Activated T-cell treated with anti-CD3 and anti-CD28 coated beads, Interleukin-2, amount 50 U/mL, for 24 hours (primary cell): ENCODE measurements at regions not wholly inside any gene's neighbourhood (a gene's known extent, or its start where the extent isn't known, plus 50 kb on each side); places are given as distances from the start of the nearest gene placed in this dataset.

ENCODE experiments used
- DNase-seq: peaks from one replicate; pipeline ENCODE4 v3.0.0-alpha.2; 2020
- H3K27ac Mint-ChIP-seq: 2 replicates; pipeline ENCODE4 v1.8.0; 2020; ENCODE audit warnings: mild to moderate bottlenecking, mixed read lengths
- H3K27me3 Mint-ChIP-seq: 2 replicates; pipeline ENCODE4 v1.8.0; 2020; ENCODE audit warnings: mixed read lengths
- H3K36me3 Mint-ChIP-seq: 2 replicates; pipeline ENCODE4 v1.8.0; 2020; ENCODE audit warnings: low read depth, mixed read lengths
- H3K4me1 Mint-ChIP-seq: 2 replicates; pipeline ENCODE4 v1.8.0; 2020; ENCODE audit warnings: low read depth, mixed read lengths
- H3K4me3 Mint-ChIP-seq: 2 replicates; pipeline ENCODE4 v1.8.0; 2020; ENCODE audit warnings: mild to moderate bottlenecking, moderate library complexity, mixed read lengths
- H3K9me3 Mint-ChIP-seq: 2 replicates; pipeline ENCODE4 v1.8.0; 2020; ENCODE audit warnings: mixed read lengths

GRCh38 chr5:164422400-164422799, 917.0 kb downstream of the MAT2B start:
- peaks cover 33% of the 10 kb centered on the region for H3K9me3 Mint-ChIP-seq
- H3K4me1 Mint-ChIP-seq, result no peaks in the 10 kb centered on the region
- no peak overlapping the region for H3K4me3 Mint-ChIP-seq
- H3K27me3 Mint-ChIP-seq, result no peaks in the 10 kb centered on the region
- H3K27ac Mint-ChIP-seq, result no peak overlapping the region
- no peaks in the 10 kb centered on the region for H3K36me3 Mint-ChIP-seq
- DNase-seq, result no peak

- H3K9me3 Mint-ChIP-seq, result peaks cover 14% of the 10 kb centered on the region
- no peak overlapping the region for H3K4me3 Mint-ChIP-seq
- H3K4me1 Mint-ChIP-seq, result no peaks in the 10 kb centered on the region
- no peaks in the 10 kb centered on the region for H3K27me3 Mint-ChIP-seq
- no peak for DNase-seq
- no peak overlapping the region for H3K27ac Mint-ChIP-seq
- H3K36me3 Mint-ChIP-seq, result no peaks in the 10 kb centered on the region
These were observed 926.4 kb downstream of the MAT2B start for GRCh38 chr5:164431634-164432304.

- Mint-ChIP-seq H3K4me1 (no peaks in the 10 kb centered on the region), H3K27ac (no peak overlapping the region), H3K36me3 (no peaks in the 10 kb centered on the region), H3K9me3 (peaks cover 8% of the 10 kb centered on the region), H3K4me3 (no peak overlapping the region), H3K27me3 (no peaks in the 10 kb centered on the region)
- DNase-seq, result no peak
These were observed 927.9 kb downstream of the MAT2B start for GRCh38 chr5:164433106-164433870.

GRCh38 chr5:164435576-164435975, 930.2 kb downstream of the MAT2B start:
- DNase-seq, result no peak
- Mint-ChIP-seq H3K27me3 (no peaks in the 10 kb centered on the region), H3K9me3 (peaks cover 12% of the 10 kb centered on the region), H3K4me1 (no peaks in the 10 kb centered on the region), H3K36me3 (no peaks in the 10 kb centered on the region), H3K4me3 (no peak overlapping the region), H3K27ac (no peak overlapping the region)

GRCh38 chr5:164439799-164440198, 934.4 kb downstream of the MAT2B start:
- H3K27me3 Mint-ChIP-seq, result no peaks in the 10 kb centered on the region
- no peak overlapping the region for H3K4me3 Mint-ChIP-seq
- no peaks in the 10 kb centered on the region for H3K4me1 Mint-ChIP-seq
- peaks cover 5% of the 10 kb centered on the region for H3K9me3 Mint-ChIP-seq
- DNase-seq, result no peak
- no peaks in the 10 kb centered on the region for H3K36me3 Mint-ChIP-seq
- H3K27ac Mint-ChIP-seq, result no peak overlapping the region

- H3K4me3 Mint-ChIP-seq, result no peak overlapping the region
- DNase-seq, result no peak
- H3K36me3 Mint-ChIP-seq, result no peaks in the 10 kb centered on the region
- peaks cover 7% of the 10 kb centered on the region for H3K9me3 Mint-ChIP-seq
- no peaks in the 10 kb centered on the region for H3K4me1 Mint-ChIP-seq
- H3K27me3 Mint-ChIP-seq, result no peaks in the 10 kb centered on the region
- H3K27ac Mint-ChIP-seq, result no peak overlapping the region
These were observed 944.0 kb downstream of the MAT2B start for GRCh38 chr5:164449460-164449859.

GRCh38 chr5:164466033-164466432, 960.6 kb downstream of the MAT2B start:
- no peak overlapping the region for H3K4me3 Mint-ChIP-seq
- DNase-seq, result no peak
- H3K4me1 Mint-ChIP-seq, result no peaks in the 10 kb centered on the region
- H3K36me3 Mint-ChIP-seq, result no peaks in the 10 kb centered on the region
- no peak overlapping the region for H3K27ac Mint-ChIP-seq
- H3K9me3 Mint-ChIP-seq, result no peaks in the 10 kb centered on the region
- H3K27me3 Mint-ChIP-seq, result no peaks in the 10 kb centered on the region

- Mint-ChIP-seq H3K4me1 (no peaks in the 10 kb centered on the region), H3K27ac (no peak overlapping the region), H3K36me3 (no peaks in the 10 kb centered on the region), H3K4me3 (no peak overlapping the region), H3K9me3 (no peaks in the 10 kb centered on the region), H3K27me3 (no peaks in the 10 kb centered on the region)
- no peak for DNase-seq
These were observed 964.9 kb downstream of the MAT2B start for GRCh38 chr5:164470312-164470711.

GRCh38 chr5:164472165-164472564, 966.7 kb downstream of the MAT2B start:
- H3K4me1 Mint-ChIP-seq, result no peaks in the 10 kb centered on the region
- H3K36me3 Mint-ChIP-seq, result no peaks in the 10 kb centered on the region
- H3K4me3 Mint-ChIP-seq, result no peak overlapping the region
- no peak for DNase-seq
- H3K27ac Mint-ChIP-seq, result no peak overlapping the region
- H3K9me3 Mint-ChIP-seq, result no peaks in the 10 kb centered on the region
- no peaks in the 10 kb centered on the region for H3K27me3 Mint-ChIP-seq

GRCh38 chr5:164475339-164475977, 970.0 kb downstream of the MAT2B start:
- no peak for DNase-seq
- no peaks in the 10 kb centered on the region for H3K9me3 Mint-ChIP-seq
- H3K27ac Mint-ChIP-seq, result no peak overlapping the region
- H3K36me3 Mint-ChIP-seq, result no peaks in the 10 kb centered on the region
- no peaks in the 10 kb centered on the region for H3K4me1 Mint-ChIP-seq
- H3K27me3 Mint-ChIP-seq, result no peaks in the 10 kb centered on the region
- no peak overlapping the region for H3K4me3 Mint-ChIP-seq

GRCh38 chr5:164481270-164481669, 975.9 kb downstream of the MAT2B start:
- Mint-ChIP-seq H3K4me3 (no peak overlapping the region), H3K9me3 (no peaks in the 10 kb centered on the region), H3K36me3 (no peaks in the 10 kb centered on the region), H3K27ac (no peak overlapping the region), H3K4me1 (no peaks in the 10 kb centered on the region), H3K27me3 (no peaks in the 10 kb centered on the region)
- DNase-seq, result no peak

- Mint-ChIP-seq H3K36me3 (no peaks in the 10 kb centered on the region), H3K4me1 (no peaks in the 10 kb centered on the region), H3K4me3 (no peak overlapping the region), H3K9me3 (no peaks in the 10 kb centered on the region), H3K27me3 (no peaks in the 10 kb centered on the region), H3K27ac (no peak overlapping the region)
- DNase-seq, result no peak
These were observed 976.9 kb downstream of the MAT2B start for GRCh38 chr5:164482351-164482750.

- H3K36me3 Mint-ChIP-seq, result no peaks in the 10 kb centered on the region
- no peak overlapping the region for H3K4me3 Mint-ChIP-seq
- no peak overlapping the region for H3K27ac Mint-ChIP-seq
- H3K4me1 Mint-ChIP-seq, result no peaks in the 10 kb centered on the region
- H3K9me3 Mint-ChIP-seq, result no peaks in the 10 kb centered on the region
- no peaks in the 10 kb centered on the region for H3K27me3 Mint-ChIP-seq
- DNase-seq, result no peak
These were observed 979.5 kb downstream of the MAT2B start for GRCh38 chr5:164484948-164485347.

- Mint-ChIP-seq H3K36me3 (no peaks in the 10 kb centered on the region), H3K4me1 (no peaks in the 10 kb centered on the region), H3K9me3 (no peaks in the 10 kb centered on the region), H3K27me3 (no peaks in the 10 kb centered on the region), H3K4me3 (no peak overlapping the region), H3K27ac (no peak overlapping the region)
- no peak for DNase-seq
These were observed 982.5 kb downstream of the MAT2B start for GRCh38 chr5:164487939-164488338.
